H1 (cell line): ENCODE measurements at regions not wholly inside any gene's neighbourhood (a gene's known extent, or its start where the extent isn't known, plus 50 kb on each side); places are given as distances from the start of the nearest gene placed in this dataset.

ENCODE experiments used
- CTCF ChIA-PET: fragments of 300-600 bp; sonication (Branson Sonifier 250); formaldehyde crosslinking; loops from one replicate; lab custom pipeline; 2021; ENCODE audit not compliant: partially characterized antibody; lab: Charles Lee
- POLR2A ChIA-PET: fragments of 300-600 bp; sonication (Branson Sonifier 250); formaldehyde crosslinking; loops from one replicate; lab custom pipeline; 2021; ENCODE audit warnings: inconsistent platforms; ENCODE audit not compliant: partially characterized antibody; lab: Charles Lee
- DNase-seq, 2 experiments: peaks; one replicate each; pipeline versions ENCODE4 v3.0.0 to v3.0.0-alpha.2; 2010 to 2022; ENCODE audit warnings: low spot score in 2 of 2, low read depth in 1 of 2, mixed read lengths in 1 of 2
- FAIRE-seq: peaks from 2 replicates; lab custom pipeline; 2011; peaks lifted over from hg19 to GRCh38; lab: Jason Lieb, UNC
- H2AFZ ChIP-seq: 2 replicates; pipeline ENCODE4 v1.8.1; 2012; ENCODE audit warnings: low read length, inconsistent platforms
- H2AK5ac ChIP-seq: 2 replicates; pipeline ENCODE4 v1.6.1; 2013; ENCODE audit warnings: low read depth, low read length
- H2BK120ac ChIP-seq: replicated peaks from 2 replicates; pipeline ENCODE3; 2013; ENCODE audit warnings: low read depth, low read length, inconsistent platforms
- H2BK12ac ChIP-seq: 2 replicates; pipeline ENCODE4 v1.6.1; 2013; ENCODE audit warnings: low read depth, low read length
- H2BK15ac ChIP-seq: 2 replicates; pipeline ENCODE4 v1.6.1; 2013; ENCODE audit warnings: low read length
- H2BK20ac ChIP-seq: 2 replicates; pipeline ENCODE4 v1.6.1; 2013; ENCODE audit warnings: low read length
- H2BK5ac ChIP-seq: 2 replicates; pipeline ENCODE4 v1.6.1; 2013; ENCODE audit warnings: low read depth, low read length
- H3K14ac ChIP-seq: 2 replicates; pipeline ENCODE4 v1.6.1; 2013; ENCODE audit warnings: inconsistent platforms; ENCODE audit not compliant: insufficient read length
- H3K18ac ChIP-seq: 2 replicates; pipeline ENCODE4 v1.6.1; 2013; ENCODE audit warnings: low read length; ENCODE audit errors: extremely low read depth
- H3K23ac ChIP-seq: 2 replicates; pipeline ENCODE4 v1.6.1; 2013; ENCODE audit warnings: inconsistent platforms; ENCODE audit not compliant: insufficient read length
- H3K23me2 ChIP-seq: 2 replicates; pipeline ENCODE4 v1.6.1; 2013; ENCODE audit warnings: low read depth, low read length
- H3K27ac ChIP-seq: 2 replicates; pipeline ENCODE4 v1.6.1; 2011; ENCODE audit warnings: low read depth, low read length, inconsistent platforms
- H3K27me3 ChIP-seq, 4 experiments: replicated peaks in 1 of 4; 1 replicate in 1 of 4; 2 replicates in 3 of 4; pipeline versions ENCODE4 v1.6.1 to v1.8.1; 2011 to 2013; ENCODE audit warnings: low read length in 3 of 4, mild to moderate bottlenecking in 3 of 4, inconsistent platforms in 2 of 4, mixed read lengths in 2 of 4, moderate library complexity in 1 of 4; ENCODE audit not compliant: control insufficient read depth in 3 of 4, insufficient read depth in 3 of 4; ENCODE audit errors: extremely low read depth in 1 of 4
- H3K36me3 ChIP-seq, 4 experiments: 2 replicates each; pipeline versions ENCODE4 v1.6.1 to v1.8.1; 2011 to 2013; ENCODE audit warnings: mild to moderate bottlenecking in 4 of 4, low read length in 3 of 4, moderate library complexity in 2 of 4, control low read depth in 1 of 4, inconsistent platforms in 1 of 4; ENCODE audit not compliant: insufficient read depth in 4 of 4, control insufficient read depth in 2 of 4
- H3K4ac ChIP-seq: replicated peaks from 2 replicates; pipeline ENCODE3; 2013; ENCODE audit warnings: low read length, low read depth, mixed read lengths, inconsistent platforms; ENCODE audit not compliant: insufficient read length
- H3K4me1 ChIP-seq, 4 experiments: replicated peaks in 1 of 4; 1 replicate in 1 of 4; 2 replicates in 3 of 4; pipeline versions ENCODE4 v1.6.1 to v1.8.1; 2011 to 2013; ENCODE audit warnings: low read length in 3 of 4, inconsistent platforms in 2 of 4, mixed read lengths in 1 of 4; ENCODE audit not compliant: insufficient read depth in 4 of 4, control insufficient read depth in 3 of 4
- H3K4me2 ChIP-seq, 2 experiments: 2 replicates each; pipeline versions ENCODE4 v1.6.1 to v1.8.1; 2011 to 2013; ENCODE audit warnings: low read depth in 2 of 2, low read length in 2 of 2, control low read depth in 1 of 2, inconsistent platforms in 1 of 2, mild to moderate bottlenecking in 1 of 2; ENCODE audit not compliant: insufficient read depth in 1 of 2
- H3K4me3 ChIP-seq, 4 experiments: fragments of 200-600, 300-600 bp in 1 of 4; sonication (generic), shearing (Covaris generic), sonication (Bioruptor Twin) in 1 of 4; 2 replicates each; pipeline versions ENCODE4 v1.5.1 to v1.8.1; 2011 to 2016; ENCODE audit warnings: low read length in 4 of 4, low read depth in 3 of 4, control low read depth in 2 of 4, inconsistent platforms in 2 of 4, mild to moderate bottlenecking in 2 of 4, mixed read lengths in 1 of 4, moderate library complexity in 1 of 4; ENCODE audit not compliant: insufficient read depth in 2 of 4; ENCODE audit errors: extremely low read depth in 1 of 4
- H3K56ac ChIP-seq: replicated peaks from 2 replicates; pipeline ENCODE3; 2013; ENCODE audit warnings: low read depth, mild to moderate bottlenecking, mixed read lengths, low read length, inconsistent platforms; ENCODE audit not compliant: insufficient read length
- H3K79me1 ChIP-seq: 2 replicates; pipeline ENCODE4 v1.6.1; 2013; ENCODE audit warnings: low read depth, low read length, control low read depth
- H3K79me2 ChIP-seq, 2 experiments: 2 replicates each; pipeline versions ENCODE4 v1.6.1 to v1.8.1; 2012 to 2013; ENCODE audit warnings: low read length in 2 of 2, mild to moderate bottlenecking in 2 of 2, inconsistent platforms in 1 of 2; ENCODE audit not compliant: insufficient read depth in 2 of 2, control insufficient read depth in 1 of 2
- H3K9ac ChIP-seq, 4 experiments: replicated peaks in 1 of 4; 1 replicate in 1 of 4; 2 replicates in 3 of 4; pipeline versions ENCODE4 v1.6.1 to v1.8.1; 2011 to 2013; ENCODE audit warnings: low read depth in 3 of 4, low read length in 3 of 4, control low read depth in 2 of 4, mild to moderate bottlenecking in 2 of 4, moderate library complexity in 2 of 4, inconsistent platforms in 1 of 4; ENCODE audit errors: extremely low read depth in 1 of 4
- H3K9me3 ChIP-seq, 2 experiments: 2 replicates each; pipeline versions ENCODE4 v1.6.1 to v1.8.1; 2012 to 2013; ENCODE audit warnings: mild to moderate bottlenecking in 2 of 2, moderate library complexity in 2 of 2, control low read depth in 1 of 2, inconsistent platforms in 1 of 2, low read depth in 1 of 2, low read length in 1 of 2, mixed read lengths in 1 of 2; ENCODE audit not compliant: insufficient read depth in 2 of 2
- H4K20me1 ChIP-seq, 2 experiments: replicated peaks in 1 of 2; 2 replicates each; pipeline versions ENCODE3 to v1.8.1; 2011 to 2013; ENCODE audit warnings: inconsistent platforms in 2 of 2, low read length in 2 of 2, mild to moderate bottlenecking in 1 of 2; ENCODE audit not compliant: insufficient read depth in 2 of 2, control insufficient read depth in 1 of 2
- H4K5ac ChIP-seq: 2 replicates; pipeline ENCODE4 v1.6.1; 2013; ENCODE audit warnings: low read length, low read depth, mixed read lengths, inconsistent platforms; ENCODE audit not compliant: insufficient read length
- H4K8ac ChIP-seq: 2 replicates; pipeline ENCODE4 v1.8.0; 2013; ENCODE audit warnings: mild to moderate bottlenecking, moderate library complexity, low read length, inconsistent platforms; ENCODE audit not compliant: insufficient read depth; ENCODE audit errors: extremely low read depth
- H4K91ac ChIP-seq: replicated peaks from 2 replicates; pipeline ENCODE3; 2013; ENCODE audit warnings: low read length, mixed read lengths, inconsistent platforms; ENCODE audit not compliant: insufficient read length
- ASH2L ChIP-seq: fragments of 200-600, 300-600 bp; sonication (generic); IDR thresholded peaks from one replicate; pipeline ENCODE4 v1.7.1; 2017; ENCODE audit warnings: low read length
- CBX5 ChIP-seq: fragments of 300-800, 300-1000 bp; sonication (generic); IDR thresholded peaks from 2 replicates; pipeline ENCODE4 v1.7.1; 2016; ENCODE audit warnings: antibody characterized with exemption, low read length, low read depth
- GABPA ChIP-seq: IDR thresholded peaks from 2 replicates; pipeline ENCODE4 v1.6.1; 2011; ENCODE audit warnings: mild to moderate bottlenecking, low read length, moderate library complexity, borderline replicate concordance; ENCODE audit not compliant: insufficient read depth
- KDM5A ChIP-seq: fragments of 200-600 bp; IDR thresholded peaks from 2 replicates; pipeline ENCODE4 v1.7.1; 2012; ENCODE audit warnings: mild to moderate bottlenecking, low read length, inconsistent platforms, mixed read lengths
- SP4 ChIP-seq: IDR thresholded peaks from 2 replicates; pipeline ENCODE4 v1.6.1; 2012; ENCODE audit warnings: low read length, inconsistent platforms
- SUZ12 ChIP-seq: fragments of 200-600 bp; sonication (generic); IDR thresholded peaks from 2 replicates; pipeline ENCODE4 v1.6.1; 2012; ENCODE audit warnings: mild to moderate bottlenecking, inconsistent platforms, low read length, moderate library complexity, mixed read lengths
- TCF12 ChIP-seq: IDR thresholded peaks from 2 replicates; pipeline ENCODE4 v1.6.1; 2011; ENCODE audit warnings: low read depth, mild to moderate bottlenecking, low read length
- WGBS, 2 experiments: shearing (Covaris generic) in 1 of 2; methylation state at CpG; one replicate each; pipeline versions ENCODE4 v1.1.6 to v1.1.7; 2013 to 2015; ENCODE audit warnings: low lambda C conversion rate in 2 of 2, mixed read lengths in 2 of 2, inconsistent platforms in 1 of 2, low coverage in 1 of 2, missing lambda C conversion rate in 1 of 2; ENCODE audit not compliant: insufficient replicate concordance in 2 of 2, insufficient coverage in 1 of 2, insufficient read length in 1 of 2; ENCODE audit errors: extremely low coverage in 1 of 2, missing lambda C conversion rate in 1 of 2; 5-methylcytosine and 5-hydroxymethylcytosine counted together

GRCh38 chr21:20396798-20397197 lies 601.4 kb upstream of the NCAM2 start:
- H3K4ac ChIP-seq: no peak overlapping the region
- H3K4me2 ChIP-seq: no peak overlapping the region
- H4K5ac ChIP-seq: no peak overlapping the region
- H3K4me3 ChIP-seq: no peak overlapping the region
- H3K14ac ChIP-seq: no peak overlapping the region
- no peak overlapping the region for H2AK5ac ChIP-seq
- no peak overlapping the region for H3K9ac ChIP-seq
- no peak overlapping the region for H2BK15ac ChIP-seq
- FAIRE-seq (no peak), DNase-seq (no peak)
- H3K36me3 ChIP-seq: no peaks in the 10 kb centered on the region
- no peak overlapping the region for H2BK120ac ChIP-seq
- WGBS, 2 experiments: 92% methylated on average over 10 of the region's 10 CpGs; no CpG with 5 or more reads in 1 of the 2 experiments
- H2BK12ac ChIP-seq: no peak overlapping the region
- H3K9me3 ChIP-seq: no peaks in the 10 kb centered on the region
- H3K27ac ChIP-seq: no peak overlapping the region
- H3K4me1 ChIP-seq: no peaks in the 10 kb centered on the region
- ChIA-PET POLR2A (no interaction called here), CTCF (interaction anchor here (1.2 kb wide), 1 partner anchor 358 kb away, joined by 3 read pairs; no protein-coding TSS in a partner anchor)
- no peak overlapping the region for H3K23ac ChIP-seq
- H2AFZ ChIP-seq: no peak overlapping the region
- H3K23me2 ChIP-seq: no peaks in the 10 kb centered on the region
- no peak overlapping the region for H4K8ac ChIP-seq
- H3K18ac ChIP-seq: no peak overlapping the region
- TF ChIP-seq CBX5 (no peak), GABPA (no peak), SUZ12 (no peak), ASH2L (no peak), KDM5A (no peak), TCF12 (no peak), SP4 (no peak)
- H2BK5ac ChIP-seq: no peak overlapping the region
- H2BK20ac ChIP-seq: no peak overlapping the region
- H3K79me1 ChIP-seq: no peaks in the 10 kb centered on the region
- H3K27me3 ChIP-seq: no peaks in the 10 kb centered on the region
- H3K79me2 ChIP-seq: no peaks in the 10 kb centered on the region
- H3K56ac ChIP-seq: no peak overlapping the region
- H4K20me1 ChIP-seq: no peaks in the 10 kb centered on the region
- H4K91ac ChIP-seq: no peak overlapping the region
